H9 (cell line): ENCODE measurements at regions not wholly inside any gene's neighbourhood (a gene's known extent, or its start where the extent isn't known, plus 50 kb on each side); places are given as distances from the start of the nearest gene placed in this dataset.
A peak's percentile ranks its signal among the peaks of the same experiment; 100 is the strongest.

ENCODE experiments used
- DNase-seq: peaks from one replicate; pipeline ENCODE4 v3.0.0-alpha.2; 2017
- H2AFZ ChIP-seq: one replicate; pipeline ENCODE4 v1.6.1; 2013; ENCODE audit warnings: mild to moderate bottlenecking, low read length, control low read depth, moderate library complexity
- H2AK5ac ChIP-seq: 2 replicates; pipeline ENCODE4 v1.6.1; 2013; ENCODE audit warnings: low read length, control low read depth, mixed read lengths; ENCODE audit not compliant: insufficient read length
- H2BK120ac ChIP-seq: one replicate; pipeline ENCODE4 v1.6.1; 2013; ENCODE audit warnings: low read depth, mild to moderate bottlenecking, low read length, control low read depth, inconsistent platforms; ENCODE audit not compliant: poor library complexity, severe bottlenecking
- H2BK12ac ChIP-seq: 2 replicates; pipeline ENCODE4 v1.6.1; 2013; ENCODE audit warnings: low read length, control low read depth, mixed read lengths, low read depth; ENCODE audit not compliant: insufficient read length
- H2BK15ac ChIP-seq: 2 replicates; pipeline ENCODE4 v1.6.1; 2013; ENCODE audit warnings: low read depth, low read length, control low read depth
- H2BK20ac ChIP-seq: one replicate; pipeline ENCODE4 v1.6.1; 2013; ENCODE audit warnings: low read depth, mild to moderate bottlenecking, low read length, control low read depth, inconsistent platforms; ENCODE audit not compliant: poor library complexity, severe bottlenecking
- H2BK5ac ChIP-seq: 2 replicates; pipeline ENCODE4 v1.6.1; 2013; ENCODE audit warnings: low read length, control low read depth, mixed read lengths; ENCODE audit not compliant: insufficient read length
- H3K14ac ChIP-seq: 2 replicates; pipeline ENCODE4 v1.6.1; 2013; ENCODE audit warnings: low read length, control low read depth; ENCODE audit not compliant: insufficient read depth
- H3K18ac ChIP-seq: 2 replicates; pipeline ENCODE4 v1.6.1; 2013; ENCODE audit warnings: low read depth, mild to moderate bottlenecking, mixed read lengths, low read length, control low read depth; ENCODE audit not compliant: insufficient read length
- H3K23ac ChIP-seq: 2 replicates; pipeline ENCODE4 v1.6.1; 2013; ENCODE audit warnings: low read length, control low read depth, mixed read lengths, low read depth; ENCODE audit not compliant: insufficient read length
- H3K23me2 ChIP-seq: 2 replicates; pipeline ENCODE4 v1.6.1; 2013; ENCODE audit warnings: low read depth, mild to moderate bottlenecking, mixed read lengths, low read length, control low read depth; ENCODE audit not compliant: insufficient read length, poor library complexity, severe bottlenecking
- H3K27ac ChIP-seq: 2 replicates; pipeline ENCODE4 v1.5.1; 2013; ENCODE audit warnings: low read length, control low read depth, mixed read lengths, low read depth; ENCODE audit not compliant: insufficient read length
- H3K27me3 ChIP-seq: 2 replicates; pipeline ENCODE4 v1.6.1; 2013; ENCODE audit warnings: low read length, control low read depth, inconsistent platforms; ENCODE audit not compliant: insufficient read depth
- H3K4ac ChIP-seq: 2 replicates; pipeline ENCODE4 v1.6.1; 2013; ENCODE audit warnings: low read depth, mild to moderate bottlenecking, control low read depth, inconsistent platforms, low read length, moderate library complexity
- H3K4me1 ChIP-seq: 2 replicates; pipeline ENCODE4 v1.6.1; 2013; ENCODE audit warnings: low read length, control low read depth, inconsistent platforms; ENCODE audit not compliant: insufficient read depth
- H3K4me2 ChIP-seq: 2 replicates; pipeline ENCODE4 v1.6.1; 2013; ENCODE audit warnings: low read length, control low read depth, mixed read lengths; ENCODE audit not compliant: insufficient read length, insufficient read depth
- H3K56ac ChIP-seq: 2 replicates; pipeline ENCODE4 v1.6.1; 2013; ENCODE audit warnings: low read depth, mild to moderate bottlenecking, mixed read lengths, low read length, control low read depth; ENCODE audit not compliant: insufficient read length
- H3K79me1 ChIP-seq: 2 replicates; pipeline ENCODE4 v1.6.1; 2013; ENCODE audit warnings: low read depth, mild to moderate bottlenecking, moderate library complexity, low read length, control low read depth, inconsistent platforms; ENCODE audit not compliant: insufficient read depth, poor library complexity, severe bottlenecking
- H3K79me2 ChIP-seq: 2 replicates; pipeline ENCODE4 v1.6.1; 2013; ENCODE audit warnings: low read length, control low read depth, inconsistent platforms; ENCODE audit not compliant: insufficient read depth
- H3K9ac ChIP-seq: 2 replicates; pipeline ENCODE4 v1.6.1; 2013; ENCODE audit warnings: low read length, control low read depth, mixed read lengths; ENCODE audit not compliant: insufficient read length; ENCODE audit errors: extremely low read depth
- H3K9me3 ChIP-seq: one replicate; pipeline ENCODE4 v1.6.1; 2013; ENCODE audit warnings: low read depth, low read length, inconsistent platforms; ENCODE audit not compliant: control insufficient read depth
- H3T11ph ChIP-seq: one replicate; pipeline ENCODE4 v1.6.1; 2013; ENCODE audit warnings: mild to moderate bottlenecking, low read length, control low read depth, inconsistent platforms
- H4K20me1 ChIP-seq: one replicate; pipeline ENCODE4 v1.6.1; 2013; ENCODE audit not compliant: control insufficient read depth, insufficient read length, insufficient read depth
- H4K5ac ChIP-seq: 2 replicates; pipeline ENCODE4 v1.6.1; 2013; ENCODE audit warnings: low read depth, mild to moderate bottlenecking, mixed read lengths, low read length, control low read depth; ENCODE audit not compliant: insufficient read length
- H4K8ac ChIP-seq: replicated peaks from 2 replicates; pipeline ENCODE4 v1.6.1; 2013; ENCODE audit warnings: low read length, control low read depth, mixed read lengths, low read depth; ENCODE audit not compliant: insufficient read length
- H4K91ac ChIP-seq: 2 replicates; pipeline ENCODE4 v1.6.1; 2013; ENCODE audit warnings: low read depth, mild to moderate bottlenecking, moderate library complexity, mixed read lengths, low read length, control low read depth; ENCODE audit not compliant: insufficient read length
- H3K27ac Mint-ChIP-seq, 3 experiments: 2 replicates in 2 of 3; 3 replicates in 1 of 3; pipeline ENCODE4 v1.8.0; 2020 to 2021; ENCODE audit warnings: mixed read lengths in 3 of 3, mild to moderate bottlenecking in 1 of 3, moderate library complexity in 1 of 3
- H3K27me3 Mint-ChIP-seq: 2 replicates; pipeline ENCODE4 v1.8.0; 2021; ENCODE audit warnings: low read depth, mild to moderate bottlenecking, moderate library complexity, mixed read lengths
- H3K36me3 Mint-ChIP-seq, 3 experiments: 2 replicates in 2 of 3; 3 replicates in 1 of 3; pipeline ENCODE4 v1.8.0; 2020 to 2021; ENCODE audit warnings: low read depth in 3 of 3, mixed read lengths in 3 of 3; ENCODE audit not compliant: insufficient read depth in 1 of 3
- H3K4me1 Mint-ChIP-seq, 2 experiments: 2 replicates each; pipeline ENCODE4 v1.8.0; 2020; ENCODE audit warnings: mixed read lengths in 2 of 2
- H3K4me3 Mint-ChIP-seq, 2 experiments: 2 replicates in 1 of 2; 3 replicates in 1 of 2; pipeline ENCODE4 v1.8.0; 2020 to 2021; ENCODE audit warnings: mild to moderate bottlenecking in 2 of 2, mixed read lengths in 2 of 2, moderate library complexity in 1 of 2
- H3K9me3 Mint-ChIP-seq, 2 experiments: 2 replicates in 1 of 2; 3 replicates in 1 of 2; pipeline ENCODE4 v1.8.0; 2020; ENCODE audit warnings: mild to moderate bottlenecking in 2 of 2, mixed read lengths in 2 of 2, moderate library complexity in 1 of 2
- CTCF ChIP-seq: fragments of 200-600 bp; sonication (generic); conservative IDR thresholded peaks from 3 replicates; pipeline ENCODE4 v1.8.0; 2021; ENCODE audit warnings: antibody characterized with exemption, mild to moderate bottlenecking
- WGBS: extraction: QIAGEN DNeasy Blood & Tissue Kit; methylation state at CpG from one replicate; pipeline ENCODE4 v1.1.7; 2013; ENCODE audit warnings: missing lambda C conversion rate, low lambda C conversion rate, mixed read lengths; ENCODE audit not compliant: insufficient read length; ENCODE audit errors: extremely low coverage; 5-methylcytosine and 5-hydroxymethylcytosine counted together

GRCh38 chr3:166498446-166498845 is 661.2 kb upstream of the BCHE start:
- no peaks in the 10 kb centered on the region for H3K27me3 ChIP-seq
- Mint-ChIP-seq H3K36me3 (peaks cover 0 to 2% (median 0%) of the 10 kb centered on the region in 3 experiments; a peak in 2 of 7 replicates), H3K27me3 (no peaks in the 10 kb centered on the region), H3K27ac (peak overlapping the region in 2 of 3 experiments; percentile 2 to 15; a peak in 3 of 7 replicates), H3K4me1 (peaks cover 9 to 16% of the 10 kb centered on the region in 2 experiments), H3K9me3 (peaks cover 0 to 6% of the 10 kb centered on the region in 2 experiments; a peak in 3 of 5 replicates), H3K4me3 (no peak overlapping the region)
- H3K18ac ChIP-seq: no peak overlapping the region
- no peak overlapping the region for H2AK5ac ChIP-seq
- no peaks in the 10 kb centered on the region for H3K4me1 ChIP-seq
- no peak overlapping the region for H4K5ac ChIP-seq
- WGBS: no CpG with 5 or more reads among the region's 3 CpGs
- H4K8ac ChIP-seq: no peak overlapping the region
- H3K23ac ChIP-seq: no peak overlapping the region
- no peak overlapping the region for H3T11ph ChIP-seq
- H4K91ac ChIP-seq: no peak overlapping the region
- no peak for TF ChIP-seq CTCF
- H3K4me2 ChIP-seq: no peak overlapping the region
- no peak overlapping the region for H2BK5ac ChIP-seq
- no peaks in the 10 kb centered on the region for H3K79me1 ChIP-seq
- H3K27ac ChIP-seq: no peak overlapping the region
- no peaks in the 10 kb centered on the region for H3K9me3 ChIP-seq
- H4K20me1 ChIP-seq: no peaks in the 10 kb centered on the region
- H3K4ac ChIP-seq: no peak overlapping the region
- H3K14ac ChIP-seq: no peak overlapping the region
- H2BK15ac ChIP-seq: no peak overlapping the region
- H2AFZ ChIP-seq: no peak overlapping the region
- H3K23me2 ChIP-seq: no peaks in the 10 kb centered on the region
- no peak overlapping the region for H3K9ac ChIP-seq
- H2BK12ac ChIP-seq: no peak overlapping the region
- H2BK20ac ChIP-seq: no peak overlapping the region
- DNase-seq: no peak
- H3K56ac ChIP-seq: no peak overlapping the region
- H3K79me2 ChIP-seq: no peaks in the 10 kb centered on the region
- no peak overlapping the region for H2BK120ac ChIP-seq
